GM10266 (cell line): ENCODE measurements at regions not wholly inside any gene's neighbourhood (a gene's known extent, or its start where the extent isn't known, plus 50 kb on each side); places are given as distances from the start of the nearest gene placed in this dataset.

Experiments
- DNase-seq: peaks from one replicate; pipeline ENCODE4 v3.0.0; 2012; ENCODE audit errors: extremely low spot score
- TF ChIP-seq, protein P1 (sequence below): IDR thresholded peaks from 2 replicates; pipeline ENCODE4 v1.5.1; 2012; ENCODE audit warnings: mild to moderate bottlenecking, low read depth; ENCODE audit not compliant: control insufficient read depth, insufficient read depth; ENCODE audit errors: missing control alignments

DNA sequence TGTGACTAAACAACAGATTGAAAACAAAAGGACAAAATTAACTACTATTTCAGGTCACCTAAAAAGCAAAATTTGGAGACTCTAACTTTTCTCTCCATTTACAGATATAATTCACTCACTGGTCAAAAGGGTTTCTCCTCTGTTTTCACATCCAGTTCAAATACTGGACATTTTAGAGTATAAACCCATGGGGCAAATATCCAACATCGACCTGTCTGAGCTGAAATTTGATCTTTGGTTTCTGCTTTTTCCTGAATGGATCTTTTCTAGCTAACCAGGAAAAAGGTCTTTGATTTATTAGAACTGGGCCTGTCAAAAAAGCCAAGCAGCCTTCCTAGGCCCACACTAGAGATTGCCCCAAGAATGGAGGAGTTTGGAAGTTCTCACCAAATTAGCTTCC lies 69.3 kb upstream of the SATB2 start:
- TF ChIP-seq, protein P1, sequence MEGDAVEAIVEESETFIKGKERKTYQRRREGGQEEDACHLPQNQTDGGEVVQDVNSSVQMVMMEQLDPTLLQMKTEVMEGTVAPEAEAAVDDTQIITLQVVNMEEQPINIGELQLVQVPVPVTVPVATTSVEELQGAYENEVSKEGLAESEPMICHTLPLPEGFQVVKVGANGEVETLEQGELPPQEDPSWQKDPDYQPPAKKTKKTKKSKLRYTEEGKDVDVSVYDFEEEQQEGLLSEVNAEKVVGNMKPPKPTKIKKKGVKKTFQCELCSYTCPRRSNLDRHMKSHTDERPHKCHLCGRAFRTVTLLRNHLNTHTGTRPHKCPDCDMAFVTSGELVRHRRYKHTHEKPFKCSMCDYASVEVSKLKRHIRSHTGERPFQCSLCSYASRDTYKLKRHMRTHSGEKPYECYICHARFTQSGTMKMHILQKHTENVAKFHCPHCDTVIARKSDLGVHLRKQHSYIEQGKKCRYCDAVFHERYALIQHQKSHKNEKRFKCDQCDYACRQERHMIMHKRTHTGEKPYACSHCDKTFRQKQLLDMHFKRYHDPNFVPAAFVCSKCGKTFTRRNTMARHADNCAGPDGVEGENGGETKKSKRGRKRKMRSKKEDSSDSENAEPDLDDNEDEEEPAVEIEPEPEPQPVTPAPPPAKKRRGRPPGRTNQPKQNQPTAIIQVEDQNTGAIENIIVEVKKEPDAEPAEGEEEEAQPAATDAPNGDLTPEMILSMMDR: no peak

DNA sequence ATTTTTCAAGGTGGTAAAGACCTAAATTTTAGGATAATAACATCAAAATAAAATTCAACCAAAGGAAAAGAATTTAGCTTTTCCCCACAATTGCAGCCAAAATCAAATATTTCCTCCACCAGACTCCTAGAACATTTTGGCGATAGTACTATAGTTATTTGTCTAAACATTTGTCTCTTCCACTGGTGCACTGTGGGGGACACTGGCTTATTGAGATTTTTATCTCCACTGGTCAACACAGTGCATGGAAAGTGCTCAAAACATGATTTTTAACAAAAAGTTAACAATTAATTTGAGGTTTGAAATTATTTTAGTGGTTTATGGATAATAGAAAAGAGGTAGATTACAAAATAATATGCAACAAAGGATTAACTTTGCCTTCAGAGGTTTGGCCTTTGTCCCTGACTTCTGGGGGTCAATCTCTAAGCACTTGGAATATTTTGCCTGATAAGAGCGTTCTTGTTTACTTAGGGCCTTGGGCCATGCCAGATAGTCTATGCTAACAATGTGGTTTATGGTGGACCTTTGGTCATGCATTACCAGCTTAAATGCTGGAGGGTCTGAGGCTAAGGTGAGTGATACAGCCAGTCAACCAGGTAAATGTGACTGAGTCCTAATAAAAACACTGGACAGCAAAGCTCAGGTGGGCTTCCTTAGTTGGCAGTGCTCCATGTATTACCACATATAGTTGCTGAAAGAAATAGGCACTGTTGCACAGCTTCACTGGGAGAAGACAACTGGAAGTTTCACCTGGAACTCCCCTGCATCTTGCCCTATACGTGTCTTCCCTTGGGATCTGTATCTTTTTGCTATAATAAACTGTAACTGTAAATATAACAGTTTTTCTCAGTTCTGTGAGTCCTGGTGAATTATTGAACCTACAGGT lies 67.2 kb upstream of the SATB2 start:
- TF ChIP-seq, protein P1: no peak
- no peak for DNase-seq

More for the DNA sequence above, 69.3 kb upstream of the SATB2 start:
- DNase-seq: no peak

DNA sequence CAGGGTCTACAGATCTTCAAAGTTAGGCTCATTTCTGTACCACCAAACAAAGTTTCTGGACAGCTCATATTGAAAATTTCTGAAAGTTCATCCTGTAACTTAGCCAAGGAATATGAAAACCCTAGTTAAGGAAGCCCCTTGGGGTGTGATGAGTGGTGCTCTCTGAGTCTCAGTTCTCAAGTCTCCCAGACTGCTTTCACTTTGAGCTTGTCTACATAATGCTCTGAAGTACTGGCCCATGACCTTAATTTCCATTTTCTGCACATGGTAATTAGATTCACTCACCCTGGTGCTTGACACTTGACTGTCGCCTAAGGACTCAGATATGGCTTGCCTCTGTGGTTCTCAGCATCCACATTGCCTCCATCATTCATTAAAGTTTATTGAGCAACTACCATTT lies 51.7 kb upstream of the SATB2 start:
- DNase-seq: no peak
- TF ChIP-seq, protein P1: no peak
